Right lobe of liver (tissue), 4 donors: ENCODE measurements at regions not wholly inside any gene's neighbourhood (a gene's known extent, or its start where the extent isn't known, plus 50 kb on each side); places are given as distances from the start of the nearest gene placed in this dataset.

Experiments used
- POLR2A ChIP-seq: fragments of 450-650 bp; IDR thresholded peaks from one replicate; pipeline ENCODE4 v1.6.1; 2017; ENCODE audit warnings: antibody characterized with exemption, mild to moderate bottlenecking
- TF ChIP-seq, protein P1 (sequence below), 4 donors: fragments of 200-600 bp in 3 of 4; fragments of 450-650 bp in 1 of 4; IDR thresholded peaks; one replicate each; pipeline versions ENCODE4 v1.5.1 to v1.8.0; 2016 to 2022; ENCODE audit warnings: antibody characterized with exemption in 4 of 4, mild to moderate bottlenecking in 2 of 4
- donor health status: DM: no; HTN: no; CAD: no.
- donor health status: DM: no; HTN: no; CAD: no.
- donor health status: DM: no; HTN: yes; CAD: no.

DNA sequence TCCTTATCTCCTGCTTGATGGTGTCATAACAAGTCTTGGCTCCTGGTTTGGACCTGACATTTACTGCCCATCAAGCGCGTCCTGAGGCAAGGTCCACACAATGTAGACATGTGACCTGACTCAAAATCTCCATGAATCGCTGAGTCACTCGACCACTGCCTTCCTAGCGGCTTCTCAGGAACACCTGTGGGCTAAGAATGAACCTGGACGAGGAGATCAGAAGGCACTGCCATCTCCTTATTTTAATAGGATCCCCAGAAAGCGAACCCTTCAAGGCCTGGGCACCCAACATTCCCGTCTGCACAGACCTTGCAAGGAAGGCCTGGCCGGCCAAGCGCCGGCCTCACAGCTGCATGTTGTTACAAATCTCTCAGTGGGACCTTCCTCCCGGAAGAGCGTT, 60.6 kb upstream of the IRX1 start:
- TF ChIP-seq, protein P1, sequence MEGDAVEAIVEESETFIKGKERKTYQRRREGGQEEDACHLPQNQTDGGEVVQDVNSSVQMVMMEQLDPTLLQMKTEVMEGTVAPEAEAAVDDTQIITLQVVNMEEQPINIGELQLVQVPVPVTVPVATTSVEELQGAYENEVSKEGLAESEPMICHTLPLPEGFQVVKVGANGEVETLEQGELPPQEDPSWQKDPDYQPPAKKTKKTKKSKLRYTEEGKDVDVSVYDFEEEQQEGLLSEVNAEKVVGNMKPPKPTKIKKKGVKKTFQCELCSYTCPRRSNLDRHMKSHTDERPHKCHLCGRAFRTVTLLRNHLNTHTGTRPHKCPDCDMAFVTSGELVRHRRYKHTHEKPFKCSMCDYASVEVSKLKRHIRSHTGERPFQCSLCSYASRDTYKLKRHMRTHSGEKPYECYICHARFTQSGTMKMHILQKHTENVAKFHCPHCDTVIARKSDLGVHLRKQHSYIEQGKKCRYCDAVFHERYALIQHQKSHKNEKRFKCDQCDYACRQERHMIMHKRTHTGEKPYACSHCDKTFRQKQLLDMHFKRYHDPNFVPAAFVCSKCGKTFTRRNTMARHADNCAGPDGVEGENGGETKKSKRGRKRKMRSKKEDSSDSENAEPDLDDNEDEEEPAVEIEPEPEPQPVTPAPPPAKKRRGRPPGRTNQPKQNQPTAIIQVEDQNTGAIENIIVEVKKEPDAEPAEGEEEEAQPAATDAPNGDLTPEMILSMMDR (IDR thresholded peaks at IDR 0.05), result no peak
- no peak for TF ChIP-seq POLR2A
